NCI-H460 (cell line): ENCODE measurements at regions not wholly inside any gene's neighbourhood (a gene's known extent, or its start where the extent isn't known, plus 50 kb on each side); places are given as distances from the start of the nearest gene placed in this dataset.

Source experiments
- DNase-seq: peaks from one replicate; pipeline ENCODE4 v3.0.0-alpha.2; 2016; ENCODE audit warnings: low read depth; ENCODE audit errors: extremely low read depth

- no peak for DNase-seq
Observed at GRCh38 chr12:125690841-125691240, 625.6 kb downstream of the AACS start.

GRCh38 chr12:125696054-125696453, 630.8 kb downstream of the AACS start:
- no peak for DNase-seq

- DNase-seq, result no peak
Observed at GRCh38 chr12:125704803-125705202, 639.6 kb downstream of the AACS start.

- no peak for DNase-seq
Observed at GRCh38 chr12:125720961-125721360, 655.7 kb downstream of the AACS start.

GRCh38 chr12:125734137-125734536, 668.9 kb downstream of the AACS start:
- no peak for DNase-seq

DNA sequence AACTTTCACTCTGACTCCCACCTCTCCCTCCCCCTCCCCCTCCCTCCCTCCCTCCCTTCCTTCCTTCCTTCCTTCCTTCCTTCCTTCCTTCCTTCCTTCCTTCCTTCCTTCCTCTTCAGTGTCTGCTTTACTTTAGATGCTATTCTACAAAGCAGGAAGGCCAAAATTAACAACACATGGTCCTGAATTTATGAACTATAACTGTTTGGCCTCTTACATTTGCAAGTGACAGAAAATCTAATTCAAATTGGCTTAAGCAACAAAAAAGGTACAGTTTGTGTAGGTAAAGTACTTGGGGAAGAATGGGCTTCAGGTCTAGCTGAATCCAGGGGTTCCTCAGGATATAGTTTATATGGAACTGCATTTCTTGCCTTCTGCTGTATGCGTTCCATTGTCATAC, 673.0 kb downstream of the AACS start:
- no peak for DNase-seq

GRCh38 chr12:125742413-125742812, 677.2 kb downstream of the AACS start:
- DNase-seq, result no peak

GRCh38 chr12:125744201-125744600, 679.0 kb downstream of the AACS start:
- no peak for DNase-seq

DNA sequence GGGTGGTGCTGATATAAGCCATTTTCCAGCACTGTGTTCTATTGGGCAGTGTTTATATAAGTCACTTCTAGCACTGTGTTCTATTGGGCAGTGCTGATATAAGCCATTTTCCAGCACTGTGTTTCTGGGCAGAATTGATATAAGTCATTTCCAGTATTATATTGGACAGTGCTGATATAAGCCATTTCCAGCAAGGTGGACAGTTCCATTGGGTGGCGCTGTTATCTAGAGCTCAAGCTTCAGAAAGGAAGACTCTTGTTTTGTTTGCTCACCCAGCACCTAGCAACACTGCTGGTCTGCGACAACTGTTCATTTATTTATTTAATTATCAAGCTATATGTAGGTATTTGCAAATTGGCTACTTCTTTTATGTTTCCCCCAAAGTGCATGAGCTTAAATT, 690.3 kb downstream of the AACS start:
- DNase-seq, result no peak

GRCh38 chr12:125766091-125766490, 700.9 kb downstream of the AACS start:
- DNase-seq, result peak; percentile 42

DNA sequence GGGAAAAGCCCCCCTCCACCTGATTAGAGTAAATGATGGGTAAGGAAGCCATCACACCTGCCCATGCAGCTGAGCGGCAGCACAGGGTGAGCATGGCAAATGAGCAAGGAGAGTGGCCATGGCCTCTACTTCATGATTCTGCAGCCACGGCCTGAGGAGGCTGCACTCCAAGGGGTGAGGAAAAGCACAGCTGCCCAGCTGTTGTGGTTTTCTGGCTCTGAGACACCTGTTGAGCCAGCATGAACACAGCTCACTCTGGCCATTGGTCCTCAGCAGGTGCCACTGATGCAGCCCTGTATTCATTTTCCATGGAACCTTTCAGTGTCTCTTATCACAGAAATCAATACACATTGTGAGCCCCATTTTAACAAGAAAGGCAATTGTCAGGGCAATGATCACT, 707.2 kb downstream of the AACS start:
- no peak for DNase-seq

DNA sequence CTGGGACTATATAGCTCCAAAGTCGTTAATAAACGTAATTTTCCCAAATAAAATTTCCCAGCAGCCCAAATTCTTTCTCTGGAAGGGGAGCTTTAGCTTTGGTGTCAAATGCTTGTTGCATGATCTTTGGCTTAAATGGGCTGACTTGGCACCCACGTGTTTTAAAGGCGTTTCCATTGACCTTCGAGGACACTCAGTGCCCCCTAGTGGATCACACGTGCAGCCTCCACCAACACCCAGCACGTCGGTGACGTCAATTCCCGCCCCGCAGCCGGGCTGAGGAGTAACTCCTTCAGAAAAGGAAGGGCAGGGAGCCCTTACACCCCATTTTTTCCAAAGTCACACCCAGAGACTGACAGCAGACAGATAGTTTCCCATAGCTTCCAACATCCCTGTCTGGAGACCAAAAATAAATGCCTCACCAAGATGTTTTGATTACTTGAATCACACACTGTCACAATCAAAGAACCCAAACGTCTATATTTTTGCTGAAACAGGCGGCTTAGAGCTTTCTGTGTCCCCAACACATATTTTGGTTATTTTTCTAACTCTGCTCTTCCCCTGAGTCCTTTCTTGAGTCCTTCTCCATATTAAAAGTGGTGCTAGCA, 707.9 kb downstream of the AACS start:
- peak; percentile 34 for DNase-seq

DNA sequence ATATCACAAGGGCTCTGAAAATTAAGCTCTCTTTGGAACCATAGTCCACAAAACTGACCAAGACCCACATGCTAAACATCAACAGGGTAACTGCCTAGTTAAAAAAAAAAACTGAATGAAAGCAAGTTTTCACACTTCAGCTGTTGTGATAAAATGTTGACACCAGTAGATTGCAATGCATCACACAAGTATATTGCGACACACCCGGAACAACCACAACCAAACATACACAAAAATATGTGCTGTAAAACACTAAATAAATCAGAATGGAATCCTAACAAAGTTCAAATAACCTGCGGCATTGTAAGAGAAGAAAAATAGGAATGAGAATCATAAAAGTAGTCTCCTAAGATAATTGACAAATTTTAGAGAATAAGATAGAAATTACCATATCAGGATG, 710.3 kb downstream of the AACS start:
- no peak for DNase-seq

DNA sequence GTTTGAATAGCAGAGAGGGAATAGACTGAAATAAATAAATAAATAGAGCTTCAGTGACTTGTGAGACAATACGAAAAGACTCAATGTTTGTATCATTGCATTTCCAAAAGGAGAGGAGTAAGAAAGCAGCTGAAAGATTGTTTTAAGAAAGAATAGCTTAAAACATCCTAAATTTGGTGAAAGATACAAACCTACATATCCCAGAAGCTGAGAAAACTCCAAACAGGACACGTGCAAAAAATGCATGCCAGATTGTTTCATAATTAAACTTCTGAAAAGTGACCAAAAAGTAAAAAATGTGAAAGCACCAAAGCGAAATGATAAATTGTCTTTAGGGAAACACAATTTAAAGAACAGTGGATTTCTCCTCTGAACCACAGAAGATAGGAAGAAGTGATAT, 711.0 kb downstream of the AACS start:
- no peak for DNase-seq

- DNase-seq, result no peak
Observed at GRCh38 chr12:125786143-125786542, 720.9 kb downstream of the AACS start.

DNA sequence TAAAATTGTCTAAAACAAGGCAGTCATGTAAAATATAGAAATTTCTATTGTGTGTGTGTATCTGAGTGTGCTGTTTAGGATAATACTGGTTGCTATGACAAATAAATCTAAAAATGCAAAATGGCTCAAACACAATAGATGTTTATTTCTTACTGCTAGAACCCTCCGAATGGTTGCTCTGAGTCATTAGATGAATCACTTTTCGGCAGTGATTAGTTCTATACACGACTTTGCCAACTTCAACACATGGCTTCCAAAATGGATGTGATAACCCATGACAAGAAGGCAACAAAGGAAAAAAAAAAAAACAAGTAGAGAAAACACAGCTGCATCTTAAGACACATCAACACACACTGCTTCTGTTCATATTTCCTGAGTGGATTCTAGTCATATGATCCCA, 729.2 kb downstream of the AACS start:
- no peak for DNase-seq

- no peak for DNase-seq
Observed at GRCh38 chr12:125797421-125798175, 732.4 kb downstream of the AACS start.

DNA sequence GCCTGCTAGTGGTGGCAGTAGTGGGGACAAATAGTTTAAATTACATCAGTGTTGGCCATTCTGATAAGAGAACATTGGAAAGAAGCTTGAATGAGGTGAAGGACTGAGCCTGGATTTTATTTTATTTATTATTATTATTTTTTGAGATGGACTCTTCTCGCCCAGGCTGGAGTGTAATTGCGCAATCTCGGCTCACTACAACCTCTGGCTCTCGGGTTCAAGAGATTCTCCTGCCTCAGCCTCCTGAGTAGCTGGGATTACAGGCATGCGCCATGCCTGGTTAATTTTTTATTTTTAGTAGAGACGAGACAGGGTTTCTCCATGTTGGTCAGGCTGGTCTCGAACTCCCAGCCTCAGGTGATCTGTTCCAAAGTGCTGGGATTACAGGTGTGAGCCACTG, 739.4 kb downstream of the AACS start:
- DNase-seq, result no peak

DNA sequence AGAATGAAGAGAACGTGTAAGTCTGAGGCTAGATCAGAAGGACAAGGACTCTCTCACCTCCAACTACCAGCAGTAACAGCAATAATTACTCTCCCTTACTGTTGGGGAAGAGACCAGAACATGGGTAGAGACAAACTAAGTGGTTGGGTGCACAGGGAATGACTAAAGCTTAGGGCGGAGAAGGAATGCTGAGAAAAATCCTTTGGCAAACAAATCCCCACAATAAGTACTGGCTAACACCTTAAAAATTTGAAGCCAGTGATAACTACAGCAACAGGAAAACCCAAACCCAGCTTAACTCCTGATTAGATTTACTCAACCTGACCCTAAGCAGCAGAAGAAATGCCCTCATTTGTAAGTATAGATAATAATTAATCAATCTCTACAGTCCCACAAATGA, 759.0 kb downstream of the AACS start:
- no peak for DNase-seq

DNA sequence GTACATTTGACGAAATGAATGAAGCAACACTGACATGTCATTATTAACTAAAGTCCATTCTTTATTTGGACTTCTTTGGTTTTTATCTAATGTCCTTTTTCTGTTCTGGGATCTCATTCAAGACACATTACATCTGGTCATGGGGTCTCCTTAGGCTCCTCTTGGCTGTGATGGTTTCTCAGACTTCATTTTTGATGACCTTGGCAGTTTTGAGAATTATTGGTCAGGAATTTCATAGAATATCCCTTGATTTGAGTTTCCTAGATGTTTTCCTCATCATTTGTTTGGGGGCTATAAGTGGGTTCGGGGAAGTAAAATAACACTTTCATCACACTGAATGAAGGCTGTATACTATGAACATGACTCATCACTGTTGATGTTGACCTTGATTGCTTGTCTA, 770.6 kb downstream of the AACS start:
- no peak for DNase-seq

- DNase-seq, result no peak
Observed at GRCh38 chr12:125836647-125837046, 771.4 kb downstream of the AACS start.

- no peak for DNase-seq
Observed at GRCh38 chr12:125841332-125841731, 776.1 kb downstream of the AACS start.

GRCh38 chr12:125852116-125852515, 786.9 kb downstream of the AACS start:
- no peak for DNase-seq
